ENCODE measurements at regions not wholly inside any gene's neighbourhood (a gene's known extent, or its start where the extent isn't known, plus 50 kb on each side); places are given as distances from the start of the nearest gene placed in this dataset.
"Not testable (repeated sequence)": the region's sequence is repeated elsewhere in the genome, so short reads cannot be mapped to it uniquely, and the experiment has no call there.

- not testable (repeated sequence) for H3F3A ChIP-seq (ENCODE audit: insufficient read depth, low read length, poor library complexity, severe bottlenecking); H4K20me1 ChIP-seq (ENCODE audit: insufficient read depth); H3K9ac ChIP-seq (ENCODE audit: low read length); H3K4me3 ChIP-seq (ENCODE audit: low read length); H3K9me2 ChIP-seq (ENCODE audit: insufficient read depth, low read length); H3K4me2 ChIP-seq (ENCODE audit: low read length); H3K9me3 ChIP-seq (ENCODE audit: low read length); H3K27me3 ChIP-seq (ENCODE audit: insufficient read depth, low read depth, low read length); H2AFZ ChIP-seq (ENCODE audit: low read depth, low read length); H3K79me2 ChIP-seq (replicated peaks; ENCODE audit: insufficient read depth, low read length); H3K36me3 ChIP-seq (ENCODE audit: insufficient read depth, low read length); H3K27ac ChIP-seq (ENCODE audit: low read length)
Measured at GRCh38 chr9:67281574-67281973, 289.2 kb upstream of the SPATA31A3 start.

GRCh38 chr9:67269692-67270091, 277.3 kb upstream of the SPATA31A3 start:
- H3K27ac ChIP-seq (ENCODE audit: low read length); H3F3A ChIP-seq (ENCODE audit: insufficient read depth, low read length, poor library complexity, severe bottlenecking); H3K36me3 ChIP-seq (ENCODE audit: insufficient read depth, low read length); H3K9me3 ChIP-seq (ENCODE audit: low read length); H2AFZ ChIP-seq (ENCODE audit: low read depth, low read length); H3K9me2 ChIP-seq (ENCODE audit: insufficient read depth, low read length); H3K9ac ChIP-seq (ENCODE audit: low read length); H3K79me2 ChIP-seq (replicated peaks; ENCODE audit: insufficient read depth, low read length); H3K4me3 ChIP-seq (ENCODE audit: low read length); H3K4me2 ChIP-seq (ENCODE audit: low read length); H4K20me1 ChIP-seq (ENCODE audit: insufficient read depth); H3K27me3 ChIP-seq (ENCODE audit: insufficient read depth, low read depth, low read length): not testable (repeated sequence)

GRCh38 chr9:67257894-67258293, 265.5 kb upstream of the SPATA31A3 start:
- H3K27me3 ChIP-seq (ENCODE audit: insufficient read depth, low read depth, low read length); H3K4me3 ChIP-seq (ENCODE audit: low read length); H3K4me2 ChIP-seq (ENCODE audit: low read length); H3K27ac ChIP-seq (ENCODE audit: low read length); H2AFZ ChIP-seq (ENCODE audit: low read depth, low read length); H4K20me1 ChIP-seq (ENCODE audit: insufficient read depth); H3K79me2 ChIP-seq (replicated peaks; ENCODE audit: insufficient read depth, low read length); H3K9ac ChIP-seq (ENCODE audit: low read length); H3K36me3 ChIP-seq (ENCODE audit: insufficient read depth, low read length); H3K9me2 ChIP-seq (ENCODE audit: insufficient read depth, low read length); H3K9me3 ChIP-seq (ENCODE audit: low read length); H3F3A ChIP-seq (ENCODE audit: insufficient read depth, low read length, poor library complexity, severe bottlenecking): not testable (repeated sequence)

- not testable (repeated sequence) for H3K4me2 ChIP-seq (ENCODE audit: low read length); H3K9me3 ChIP-seq (ENCODE audit: low read length); H4K20me1 ChIP-seq (ENCODE audit: insufficient read depth); H3K79me2 ChIP-seq (replicated peaks; ENCODE audit: insufficient read depth, low read length); H3K36me3 ChIP-seq (ENCODE audit: insufficient read depth, low read length); H3K4me3 ChIP-seq (ENCODE audit: low read length); H3K9me2 ChIP-seq (ENCODE audit: insufficient read depth, low read length); H3K27ac ChIP-seq (ENCODE audit: low read length); H3K27me3 ChIP-seq (ENCODE audit: insufficient read depth, low read depth, low read length); H2AFZ ChIP-seq (ENCODE audit: low read depth, low read length); H3K9ac ChIP-seq (ENCODE audit: low read length); H3F3A ChIP-seq (ENCODE audit: insufficient read depth, low read length, poor library complexity, severe bottlenecking)
Measured at GRCh38 chr9:67248967-67249366, 256.6 kb upstream of the SPATA31A3 start.

- not testable (repeated sequence) for H3K9me3 ChIP-seq (ENCODE audit: low read length); H4K20me1 ChIP-seq (ENCODE audit: insufficient read depth); H2AFZ ChIP-seq (ENCODE audit: low read depth, low read length); H3K4me3 ChIP-seq (ENCODE audit: low read length); H3K27me3 ChIP-seq (ENCODE audit: insufficient read depth, low read depth, low read length); H3K36me3 ChIP-seq (ENCODE audit: insufficient read depth, low read length); H3K9me2 ChIP-seq (ENCODE audit: insufficient read depth, low read length); H3K9ac ChIP-seq (ENCODE audit: low read length); H3F3A ChIP-seq (ENCODE audit: insufficient read depth, low read length, poor library complexity, severe bottlenecking); H3K79me2 ChIP-seq (replicated peaks; ENCODE audit: insufficient read depth, low read length); H3K27ac ChIP-seq (ENCODE audit: low read length); H3K4me2 ChIP-seq (ENCODE audit: low read length)
Measured at GRCh38 chr9:67212073-67212472, 219.7 kb upstream of the SPATA31A3 start.

- not testable (repeated sequence) for H3K9me2 ChIP-seq (ENCODE audit: insufficient read depth, low read length); H3K79me2 ChIP-seq (replicated peaks; ENCODE audit: insufficient read depth, low read length); H3K4me3 ChIP-seq (ENCODE audit: low read length); H3K27me3 ChIP-seq (ENCODE audit: insufficient read depth, low read depth, low read length); H2AFZ ChIP-seq (ENCODE audit: low read depth, low read length); H3K9me3 ChIP-seq (ENCODE audit: low read length); H4K20me1 ChIP-seq (ENCODE audit: insufficient read depth); H3K4me2 ChIP-seq (ENCODE audit: low read length); H3F3A ChIP-seq (ENCODE audit: insufficient read depth, low read length, poor library complexity, severe bottlenecking); H3K36me3 ChIP-seq (ENCODE audit: insufficient read depth, low read length); H3K27ac ChIP-seq (ENCODE audit: low read length); H3K9ac ChIP-seq (ENCODE audit: low read length)
Measured at GRCh38 chr9:67210842-67211241, 218.5 kb upstream of the SPATA31A3 start.

- not testable (repeated sequence) for H3K4me3 ChIP-seq (ENCODE audit: low read length); H3K9me2 ChIP-seq (ENCODE audit: insufficient read depth, low read length); H3K4me2 ChIP-seq (ENCODE audit: low read length); H4K20me1 ChIP-seq (ENCODE audit: insufficient read depth); H3K36me3 ChIP-seq (ENCODE audit: insufficient read depth, low read length); H2AFZ ChIP-seq (ENCODE audit: low read depth, low read length); H3K27me3 ChIP-seq (ENCODE audit: insufficient read depth, low read depth, low read length); H3F3A ChIP-seq (ENCODE audit: insufficient read depth, low read length, poor library complexity, severe bottlenecking); H3K9me3 ChIP-seq (ENCODE audit: low read length); H3K79me2 ChIP-seq (replicated peaks; ENCODE audit: insufficient read depth, low read length); H3K9ac ChIP-seq (ENCODE audit: low read length); H3K27ac ChIP-seq (ENCODE audit: low read length)
Measured at GRCh38 chr9:67208831-67209437, 216.6 kb upstream of the SPATA31A3 start.

- not testable (repeated sequence) for H3K9ac ChIP-seq (ENCODE audit: low read length); H4K20me1 ChIP-seq (ENCODE audit: insufficient read depth); H3K27me3 ChIP-seq (ENCODE audit: insufficient read depth, low read depth, low read length); H3K4me3 ChIP-seq (ENCODE audit: low read length); H3K36me3 ChIP-seq (ENCODE audit: insufficient read depth, low read length); H3K9me2 ChIP-seq (ENCODE audit: insufficient read depth, low read length); H2AFZ ChIP-seq (ENCODE audit: low read depth, low read length); H3K27ac ChIP-seq (ENCODE audit: low read length); H3F3A ChIP-seq (ENCODE audit: insufficient read depth, low read length, poor library complexity, severe bottlenecking); H3K4me2 ChIP-seq (ENCODE audit: low read length); H3K79me2 ChIP-seq (replicated peaks; ENCODE audit: insufficient read depth, low read length); H3K9me3 ChIP-seq (ENCODE audit: low read length)
Measured at GRCh38 chr9:67196135-67196534, 203.8 kb upstream of the SPATA31A3 start.
